Activated CD8-positive, alpha-beta T cell treated with anti-CD3 and anti-CD28 coated beads for 36 hours (primary cell): ENCODE measurements at regions not wholly inside any gene's neighbourhood (a gene's known extent, or its start where the extent isn't known, plus 50 kb on each side); places are given as distances from the start of the nearest gene placed in this dataset.

Experiments
- ATAC-seq: fragments of 200-7000 bp; cut with Tn5 transposase; one replicate; pipeline ENCODE4 v1.10.0; 2021; ENCODE audit warnings: mild to moderate bottlenecking, moderate library complexity
- CTCF ChIA-PET: fragments of 350-600 bp; sonication (Branson Sonifier 250); formaldehyde crosslinking; loops from one replicate; lab custom pipeline; 2021; ENCODE audit warnings: antibody characterized with exemption; lab: Charles Lee
- POLR2A ChIA-PET: fragments of 350-600 bp; sonication (Branson Sonifier 250); formaldehyde crosslinking; loops from one replicate; lab custom pipeline; 2021; ENCODE audit warnings: antibody characterized with exemption; lab: Charles Lee
- DNase-seq: peaks from one replicate; pipeline ENCODE4 v3.0.0-alpha.2; 2020
- H3K27ac Mint-ChIP-seq: one replicate; pipeline ENCODE4 v1.8.0; 2021; ENCODE audit warnings: mild to moderate bottlenecking, mixed read lengths
- H3K27me3 Mint-ChIP-seq: one replicate; pipeline ENCODE4 v1.8.0; 2021; ENCODE audit warnings: mixed read lengths
- H3K36me3 Mint-ChIP-seq: one replicate; pipeline ENCODE4 v1.8.0; 2021; ENCODE audit warnings: low read depth, mixed read lengths
- H3K4me1 Mint-ChIP-seq: one replicate; pipeline ENCODE4 v1.8.0; 2021; ENCODE audit warnings: low read depth, mixed read lengths
- H3K4me3 Mint-ChIP-seq: one replicate; pipeline ENCODE4 v1.8.0; 2021; ENCODE audit warnings: mild to moderate bottlenecking, moderate library complexity, mixed read lengths
- H3K9me3 Mint-ChIP-seq: one replicate; pipeline ENCODE4 v1.8.0; 2021; ENCODE audit warnings: mixed read lengths
- intact Hi-C: fragments of 100-400 bp; cut with micrococcal nuclease; formaldehyde crosslinking; loops from one replicate; pipeline ENCODE4 v1.10.0; 2022
- TF ChIP-seq, protein P1 (sequence below): fragments of 200-600 bp; IDR thresholded peaks from one replicate; pipeline ENCODE4 v1.8.0; 2022; ENCODE audit warnings: antibody characterized with exemption, mild to moderate bottlenecking

DNA sequence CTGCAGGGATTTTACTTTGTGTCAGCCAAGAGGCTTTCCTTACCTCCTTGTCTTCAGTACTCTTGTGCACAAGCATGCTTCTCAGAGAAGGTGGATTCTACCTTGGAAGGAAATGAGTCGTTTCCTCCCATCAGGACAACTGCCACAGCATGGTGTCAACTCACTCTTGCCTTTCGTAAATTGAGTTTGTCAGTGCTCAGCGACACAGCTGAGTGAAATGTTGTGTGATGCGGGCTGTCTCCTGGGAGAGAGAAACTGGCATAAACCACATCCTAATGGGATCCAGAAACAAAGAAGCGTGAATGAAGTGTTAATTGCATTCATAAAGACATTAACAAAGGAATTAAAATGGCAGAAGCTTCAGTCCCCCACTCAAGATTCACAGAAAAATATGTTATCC lies 51.5 kb upstream of the SLC22A15 start:
- intact Hi-C loops: no loop called here
- DNase-seq (no peak), ATAC-seq (no peak)
- ChIA-PET CTCF (interaction anchor here (1.0 to 1.2 kb wide), 2 partner anchors 57 to 329 kb away, joined by 3 read pairs; no protein-coding TSS in a partner anchor), POLR2A (no interaction called here)
- Mint-ChIP-seq H3K36me3 (no peaks in the 10 kb centered on the region), H3K4me1 (peaks cover 2% of the 10 kb centered on the region), H3K27me3 (peaks cover 3% of the 10 kb centered on the region), H3K27ac (no peak overlapping the region), H3K4me3 (no peak overlapping the region), H3K9me3 (no peaks in the 10 kb centered on the region)
- TF ChIP-seq, protein P1, sequence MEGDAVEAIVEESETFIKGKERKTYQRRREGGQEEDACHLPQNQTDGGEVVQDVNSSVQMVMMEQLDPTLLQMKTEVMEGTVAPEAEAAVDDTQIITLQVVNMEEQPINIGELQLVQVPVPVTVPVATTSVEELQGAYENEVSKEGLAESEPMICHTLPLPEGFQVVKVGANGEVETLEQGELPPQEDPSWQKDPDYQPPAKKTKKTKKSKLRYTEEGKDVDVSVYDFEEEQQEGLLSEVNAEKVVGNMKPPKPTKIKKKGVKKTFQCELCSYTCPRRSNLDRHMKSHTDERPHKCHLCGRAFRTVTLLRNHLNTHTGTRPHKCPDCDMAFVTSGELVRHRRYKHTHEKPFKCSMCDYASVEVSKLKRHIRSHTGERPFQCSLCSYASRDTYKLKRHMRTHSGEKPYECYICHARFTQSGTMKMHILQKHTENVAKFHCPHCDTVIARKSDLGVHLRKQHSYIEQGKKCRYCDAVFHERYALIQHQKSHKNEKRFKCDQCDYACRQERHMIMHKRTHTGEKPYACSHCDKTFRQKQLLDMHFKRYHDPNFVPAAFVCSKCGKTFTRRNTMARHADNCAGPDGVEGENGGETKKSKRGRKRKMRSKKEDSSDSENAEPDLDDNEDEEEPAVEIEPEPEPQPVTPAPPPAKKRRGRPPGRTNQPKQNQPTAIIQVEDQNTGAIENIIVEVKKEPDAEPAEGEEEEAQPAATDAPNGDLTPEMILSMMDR: no peak

DNA sequence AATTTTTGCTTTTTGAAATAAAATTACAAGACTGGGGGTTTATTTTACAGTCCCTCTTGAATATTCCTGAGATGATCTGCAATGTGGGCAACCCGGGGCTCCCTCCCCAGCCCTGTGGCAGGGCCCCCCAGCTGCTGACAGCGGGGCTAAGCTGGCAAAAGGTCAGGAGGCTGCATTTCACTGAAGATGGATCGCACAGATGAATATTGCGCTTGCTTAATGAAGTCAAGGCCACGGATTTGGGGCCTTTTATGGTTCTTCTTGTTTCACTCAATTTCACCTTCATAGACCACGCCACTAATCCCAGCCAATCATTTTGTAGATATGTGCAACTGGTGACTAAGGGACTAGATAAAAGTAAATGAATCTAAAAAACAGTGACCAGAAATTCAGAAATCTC lies 50.8 kb upstream of the SLC22A15 start:
- DNase-seq: no peak
- Mint-ChIP-seq H3K27ac (no peak overlapping the region), H3K36me3 (no peaks in the 10 kb centered on the region), H3K4me3 (no peak overlapping the region), H3K9me3 (no peaks in the 10 kb centered on the region), H3K4me1 (peaks cover 2% of the 10 kb centered on the region), H3K27me3 (peaks cover 3% of the 10 kb centered on the region)
- POLR2A ChIA-PET: interaction anchor here (0.6 to 0.8 kb wide), 2 partner anchors 80 to 1033 kb away, joined by 3 read pairs; no protein-coding TSS in a partner anchor
- TF ChIP-seq, protein P1: no peak
- no peak for ATAC-seq
- CTCF ChIA-PET: interaction anchor here (1.0 kb wide), 1 partner anchor 56 kb away, joined by 3 read pairs; no protein-coding TSS in a partner anchor
- intact Hi-C loops: no loop called here
